OCI-LY1 (cell line): ENCODE measurements at regions not wholly inside any gene's neighbourhood (a gene's known extent, or its start where the extent isn't known, plus 50 kb on each side); places are given as distances from the start of the nearest gene placed in this dataset.

Source experiments
- H2AFZ ChIP-seq: fragments of 200-600 bp; sonication (generic), shearing (Covaris generic); 2 replicates; pipeline ENCODE4 v1.6.0; 2014; ENCODE audit warnings: antibody characterized with exemption, mild to moderate bottlenecking, low read length
- H3F3A ChIP-seq: fragments of 200-600 bp; sonication (generic), shearing (Covaris generic); 2 replicates; pipeline ENCODE4 v1.6.0; 2014; ENCODE audit warnings: mild to moderate bottlenecking, antibody characterized with exemption, low read length, moderate library complexity; ENCODE audit not compliant: insufficient read depth
- H3K27ac ChIP-seq: fragments of 200-600 bp; sonication (generic); 2 replicates; pipeline ENCODE4 v1.5.1; 2014; ENCODE audit warnings: low read length, mixed run types, mild to moderate bottlenecking, low read depth; ENCODE audit not compliant: poor library complexity, severe bottlenecking
- H3K27me3 ChIP-seq: fragments of 200-600 bp; sonication (generic); 2 replicates; pipeline ENCODE4 v1.6.0; 2014; ENCODE audit warnings: antibody characterized with exemption, mild to moderate bottlenecking, low read length, moderate library complexity; ENCODE audit not compliant: insufficient read depth
- H3K36me3 ChIP-seq: fragments of 200-600 bp; sonication (generic); 2 replicates; pipeline ENCODE4 v1.6.1; 2014; ENCODE audit warnings: mild to moderate bottlenecking, antibody characterized with exemption, low read length, moderate library complexity, mixed read lengths; ENCODE audit not compliant: insufficient read depth
- H3K4me1 ChIP-seq: fragments of 200-600 bp; sonication (generic); 2 replicates; pipeline ENCODE4 v1.5.1; 2014; ENCODE audit warnings: mild to moderate bottlenecking, low read length, moderate library complexity; ENCODE audit not compliant: insufficient read depth, severe bottlenecking
- H3K4me2 ChIP-seq: fragments of 200-600 bp; sonication (generic), shearing (Covaris generic); 2 replicates; pipeline ENCODE4 v1.6.1; 2014; ENCODE audit warnings: low read length
- H3K4me3 ChIP-seq: fragments of 200-600 bp; sonication (generic); 2 replicates; pipeline ENCODE4 v1.5.1; 2014; ENCODE audit warnings: low read length, low read depth, mild to moderate bottlenecking, mixed read lengths; ENCODE audit not compliant: poor library complexity, severe bottlenecking
- H3K79me2 ChIP-seq: fragments of 200-600 bp; shearing (Covaris generic); 2 replicates; pipeline ENCODE4 v1.6.1; 2016; ENCODE audit warnings: mixed run types, low read length, mixed read lengths; ENCODE audit not compliant: insufficient read depth
- H3K9ac ChIP-seq: fragments of 200-600 bp; sonication (generic), shearing (Covaris generic); 2 replicates; pipeline ENCODE4 v1.6.1; 2014; ENCODE audit warnings: mild to moderate bottlenecking, low read length, mixed read lengths
- H3K9me2 ChIP-seq: fragments of 200-600 bp; sonication (generic), shearing (Covaris generic); 2 replicates; pipeline ENCODE4 v1.6.1; 2014; ENCODE audit warnings: low read depth, mild to moderate bottlenecking, low read length, mixed read lengths
- H3K9me3 ChIP-seq: fragments of 200-600 bp; shearing (Covaris generic); 2 replicates; pipeline ENCODE4 v1.6.1; 2014; ENCODE audit warnings: low read length, mixed read lengths
- H4K20me1 ChIP-seq: fragments of 200-600 bp; sonication (generic), shearing (Covaris generic); 2 replicates; pipeline ENCODE4 v1.6.0; 2016; ENCODE audit warnings: mild to moderate bottlenecking, low read length; ENCODE audit not compliant: insufficient read depth
- EZH2 ChIP-seq: fragments of 200-600 bp; sonication (generic), shearing (Covaris generic); IDR thresholded peaks from 2 replicates; pipeline ENCODE4 v1.8.0; 2017; ENCODE audit warnings: borderline replicate concordance, mixed run types, mild to moderate bottlenecking, antibody characterized with exemption, low read length, moderate library complexity, mixed read lengths
- TF ChIP-seq, protein P1 (sequence below): fragments of 200-600 bp; sonication (generic), shearing (Covaris generic); IDR thresholded peaks from 2 replicates; pipeline ENCODE4 v1.5.1; 2017; ENCODE audit warnings: mild to moderate bottlenecking, antibody characterized with exemption, low read length, moderate library complexity, mixed read lengths

DNA sequence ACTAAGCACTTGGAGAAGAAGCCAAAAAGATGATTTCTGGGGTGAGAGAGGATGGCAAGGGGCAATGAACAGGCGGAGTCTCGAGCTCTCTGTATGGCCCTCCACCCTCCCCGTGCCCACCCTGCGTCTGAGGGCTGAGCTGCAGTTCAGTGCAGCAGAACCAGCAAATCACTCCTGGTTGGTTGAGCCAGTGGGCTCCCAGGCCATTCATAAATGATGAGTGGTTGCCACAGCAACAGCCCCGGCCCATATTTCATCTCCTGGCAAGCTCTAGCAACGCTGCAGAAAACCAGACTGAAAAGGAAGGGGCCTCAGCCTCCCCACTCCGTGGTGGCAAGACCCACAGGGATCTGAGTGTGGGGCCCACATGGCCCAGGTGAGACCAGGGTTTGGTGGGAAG is 93.8 kb upstream of the PPP1R26 start:
- no peaks in the 10 kb centered on the region for H4K20me1 ChIP-seq
- no peak overlapping the region for H3K27ac ChIP-seq
- H3K79me2 ChIP-seq, result no peaks in the 10 kb centered on the region
- no peaks in the 10 kb centered on the region for H3K4me1 ChIP-seq
- H3K27me3 ChIP-seq, result no peaks in the 10 kb centered on the region
- H3K4me3 ChIP-seq, result no peak overlapping the region
- no peaks in the 10 kb centered on the region for H3K9me2 ChIP-seq
- no peak overlapping the region for H3K9ac ChIP-seq
- no peak overlapping the region for H3K4me2 ChIP-seq
- H3K9me3 ChIP-seq, result no peaks in the 10 kb centered on the region
- no peaks in the 10 kb centered on the region for H3F3A ChIP-seq
- TF ChIP-seq, protein P1, sequence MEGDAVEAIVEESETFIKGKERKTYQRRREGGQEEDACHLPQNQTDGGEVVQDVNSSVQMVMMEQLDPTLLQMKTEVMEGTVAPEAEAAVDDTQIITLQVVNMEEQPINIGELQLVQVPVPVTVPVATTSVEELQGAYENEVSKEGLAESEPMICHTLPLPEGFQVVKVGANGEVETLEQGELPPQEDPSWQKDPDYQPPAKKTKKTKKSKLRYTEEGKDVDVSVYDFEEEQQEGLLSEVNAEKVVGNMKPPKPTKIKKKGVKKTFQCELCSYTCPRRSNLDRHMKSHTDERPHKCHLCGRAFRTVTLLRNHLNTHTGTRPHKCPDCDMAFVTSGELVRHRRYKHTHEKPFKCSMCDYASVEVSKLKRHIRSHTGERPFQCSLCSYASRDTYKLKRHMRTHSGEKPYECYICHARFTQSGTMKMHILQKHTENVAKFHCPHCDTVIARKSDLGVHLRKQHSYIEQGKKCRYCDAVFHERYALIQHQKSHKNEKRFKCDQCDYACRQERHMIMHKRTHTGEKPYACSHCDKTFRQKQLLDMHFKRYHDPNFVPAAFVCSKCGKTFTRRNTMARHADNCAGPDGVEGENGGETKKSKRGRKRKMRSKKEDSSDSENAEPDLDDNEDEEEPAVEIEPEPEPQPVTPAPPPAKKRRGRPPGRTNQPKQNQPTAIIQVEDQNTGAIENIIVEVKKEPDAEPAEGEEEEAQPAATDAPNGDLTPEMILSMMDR, result no peak
- no peak for TF ChIP-seq EZH2
- H3K36me3 ChIP-seq, result no peaks in the 10 kb centered on the region
- no peak overlapping the region for H2AFZ ChIP-seq

DNA sequence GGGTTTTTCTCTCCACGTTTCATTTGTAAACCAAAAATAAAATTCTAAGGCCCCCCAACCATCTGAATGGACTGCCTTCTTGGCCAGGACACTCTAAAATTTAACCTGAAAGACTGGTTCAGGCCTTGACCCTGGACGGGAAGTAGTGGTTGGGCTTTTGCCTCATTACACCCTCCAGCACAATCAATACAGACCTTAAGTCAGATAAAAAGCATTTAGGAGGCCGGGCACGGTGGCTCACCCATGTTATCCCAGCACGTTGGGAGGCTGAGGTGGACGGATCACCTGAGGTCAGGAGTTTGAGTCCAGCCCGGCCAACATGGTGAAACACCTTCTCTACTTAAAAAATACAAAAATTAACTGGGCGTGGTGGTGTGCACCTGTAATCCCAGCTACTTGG is 91.6 kb upstream of the PPP1R26 start:
- H3K36me3 ChIP-seq, result no peaks in the 10 kb centered on the region
- no peaks in the 10 kb centered on the region for H3K9me2 ChIP-seq
- TF ChIP-seq, protein P1, result no peak
- no peak for TF ChIP-seq EZH2
- H3K4me1 ChIP-seq, result no peaks in the 10 kb centered on the region
- no peaks in the 10 kb centered on the region for H3K9me3 ChIP-seq
- H2AFZ ChIP-seq, result no peak overlapping the region
- H3F3A ChIP-seq, result no peaks in the 10 kb centered on the region
- H3K27ac ChIP-seq, result no peak overlapping the region
- H3K79me2 ChIP-seq, result no peaks in the 10 kb centered on the region
- no peak overlapping the region for H3K4me3 ChIP-seq
- H4K20me1 ChIP-seq, result no peaks in the 10 kb centered on the region
- no peaks in the 10 kb centered on the region for H3K27me3 ChIP-seq
- H3K4me2 ChIP-seq, result no peak overlapping the region
- H3K9ac ChIP-seq, result no peak overlapping the region

DNA sequence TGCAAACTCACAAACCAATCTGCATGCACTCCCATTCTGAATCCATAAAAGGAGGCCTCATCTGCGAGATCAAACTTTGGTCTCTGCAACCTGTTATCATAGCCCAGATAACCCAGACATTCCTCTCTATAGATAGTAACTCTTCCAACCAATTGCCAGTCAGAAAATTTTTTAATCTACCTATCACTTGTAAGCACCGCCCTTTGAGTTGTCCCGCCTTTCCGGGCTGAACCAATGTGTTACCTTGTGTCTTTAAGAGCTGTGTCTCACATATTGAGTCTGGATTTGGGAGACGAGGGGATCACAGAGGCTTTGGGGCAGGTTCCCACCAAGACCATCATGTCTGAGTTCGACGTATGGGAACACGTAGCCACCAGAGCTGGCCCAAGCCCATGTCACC is 91.1 kb upstream of the PPP1R26 start:
- H3K27me3 ChIP-seq, result no peaks in the 10 kb centered on the region
- H3K27ac ChIP-seq, result no peak overlapping the region
- H2AFZ ChIP-seq, result no peak overlapping the region
- no peaks in the 10 kb centered on the region for H3K36me3 ChIP-seq
- no peaks in the 10 kb centered on the region for H3K79me2 ChIP-seq
- TF ChIP-seq EZH2, result no peak
- TF ChIP-seq, protein P1, result no peak
- H3K4me2 ChIP-seq, result no peak overlapping the region
- no peak overlapping the region for H3K4me3 ChIP-seq
- no peaks in the 10 kb centered on the region for H3F3A ChIP-seq
- H3K9me3 ChIP-seq, result no peaks in the 10 kb centered on the region
- no peaks in the 10 kb centered on the region for H3K9me2 ChIP-seq
- no peak overlapping the region for H3K9ac ChIP-seq
- H4K20me1 ChIP-seq, result no peaks in the 10 kb centered on the region
- H3K4me1 ChIP-seq, result no peaks in the 10 kb centered on the region
